GM12878 (cell line): ENCODE measurements at regions not wholly inside any gene's neighbourhood (a gene's known extent, or its start where the extent isn't known, plus 50 kb on each side); places are given as distances from the start of the nearest gene placed in this dataset.

Source experiments
- ATAC-seq: fragments of 200-7000 bp; cut with Tn5 transposase; 3 replicates; pipeline ENCODE4 v1.9.1; 2020; ENCODE audit warnings: mild to moderate bottlenecking, moderate library complexity
- BruUV-seq: library from RNA; stranded (reverse); fragments of 400-500 nt; replicated peaks from 2 replicates; lab custom pipeline; 2021; lab: Mats Ljungman, UMichigan
- CTCF ChIA-PET: fragments of 300-600 bp; sonication (Branson Sonifier 250); formaldehyde crosslinking; extraction: SDS; loops from one replicate; lab custom pipeline; 2021; ENCODE audit warnings: inconsistent platforms; lab: Yijun Ruan, JAX
- POLR2A ChIA-PET: fragments of 350-600 bp; formaldehyde crosslinking; extraction: SDS; loops from one replicate; lab custom pipeline; 2021; ENCODE audit warnings: inconsistent platforms; lab: Charles Lee
- RAD21 ChIA-PET: fragments of 300-600 bp; sonication (Branson Sonifier 250); formaldehyde crosslinking; loops from one replicate; lab custom pipeline; 2023; ENCODE audit warnings: antibody characterized with exemption; ENCODE audit not compliant: unreplicated experiment; lab: Charles Lee
- SMC1A ChIA-PET: fragments of 300-600 bp; sonication (Branson Sonifier 250); formaldehyde crosslinking; loops from one replicate; lab custom pipeline; 2023; ENCODE audit not compliant: unreplicated experiment, uncharacterized antibody; lab: Charles Lee
- DNase-seq: peaks from one replicate; pipeline ENCODE4 v3.0.0-alpha.2; 2011; ENCODE audit warnings: low read depth, low spot score
- FAIRE-seq: peaks from 3 replicates; lab custom pipeline; 2011; peaks lifted over from hg19 to GRCh38; lab: Jason Lieb, UNC
- H2AFZ ChIP-seq: 2 replicates; pipeline ENCODE4 v1.6.0; 2011; ENCODE audit warnings: low read depth, low read length, control low read depth; ENCODE audit not compliant: control insufficient read depth
- H3K27ac ChIP-seq: 2 replicates; pipeline ENCODE4 v1.5.1; 2011; ENCODE audit warnings: control low read depth; ENCODE audit not compliant: control insufficient read depth, insufficient read depth
- H3K27me3 ChIP-seq, 2 experiments: replicated peaks in 1 of 2; 2 replicates each; pipeline versions ENCODE4 v1.6.0 to v1.6.1; 2011; ENCODE audit warnings: low read length in 1 of 2; ENCODE audit not compliant: control insufficient read depth in 2 of 2, insufficient read depth in 2 of 2
- H3K36me3 ChIP-seq, 2 experiments: 2 replicates each; pipeline ENCODE4 v1.5.1; 2011; ENCODE audit warnings: low read length in 1 of 2; ENCODE audit not compliant: control insufficient read depth in 2 of 2, insufficient read depth in 2 of 2
- H3K4me1 ChIP-seq: 2 replicates; pipeline ENCODE4 v1.6.1; 2011; ENCODE audit warnings: mild to moderate bottlenecking, low read length, moderate library complexity, mixed read lengths; ENCODE audit not compliant: control insufficient read depth, insufficient read depth
- H3K4me2 ChIP-seq: 2 replicates; pipeline ENCODE4 v1.6.0; 2011; ENCODE audit warnings: control low read depth; ENCODE audit not compliant: control insufficient read depth, insufficient read depth
- H3K4me3 ChIP-seq: fragments of 200-600 bp; sonication (generic); 2 replicates; pipeline ENCODE4 v1.5.1; 2016
- H3K79me2 ChIP-seq: 2 replicates; pipeline ENCODE4 v1.6.0; 2011; ENCODE audit warnings: low read length; ENCODE audit not compliant: control insufficient read depth, insufficient read depth
- H3K9ac ChIP-seq: 2 replicates; pipeline ENCODE4 v1.8.0; 2011; ENCODE audit warnings: low read length, control low read depth, mixed read lengths; ENCODE audit not compliant: control insufficient read depth, insufficient read depth
- H3K9me3 ChIP-seq: replicated peaks from 3 replicates; pipeline ENCODE4 v1.5.1; 2011; ENCODE audit warnings: mild to moderate bottlenecking, low read length; ENCODE audit not compliant: control insufficient read depth, insufficient read depth
- H4K20me1 ChIP-seq: 2 replicates; pipeline ENCODE4 v1.6.0; 2011; ENCODE audit not compliant: control insufficient read depth, insufficient read depth
- BCL11A ChIP-seq: IDR thresholded peaks from 2 replicates; pipeline ENCODE4 v1.6.1; 2011; ENCODE audit warnings: low read depth, low read length
- E2F4 ChIP-seq: IDR thresholded peaks from 2 replicates; pipeline ENCODE4 v1.6.1; 2012; ENCODE audit warnings: low read depth, low read length, improper control_type of control experiment
- FOXK2 ChIP-seq: fragments of 450-650 bp; IDR thresholded peaks from 2 replicates; pipeline ENCODE4 v1.6.1; 2017; ENCODE audit warnings: mild to moderate bottlenecking, moderate library complexity
- HDGF ChIP-seq: fragments of 450-650 bp; IDR thresholded peaks from 2 replicates; pipeline ENCODE4 v1.6.1; 2016; ENCODE audit warnings: antibody characterized with exemption
- IRF5 ChIP-seq: fragments of 450-650 bp; IDR thresholded peaks from 2 replicates; pipeline ENCODE4 v1.6.1; 2017; ENCODE audit warnings: borderline replicate concordance
- MTA3 ChIP-seq: IDR thresholded peaks from 2 replicates; pipeline ENCODE4 v1.6.1; 2012; ENCODE audit warnings: low read length, inconsistent platforms, borderline replicate concordance
- NFXL1 ChIP-seq: fragments of 450-650 bp; IDR thresholded peaks from 2 replicates; pipeline ENCODE4 v1.6.1; 2017; ENCODE audit warnings: antibody characterized with exemption, mild to moderate bottlenecking, borderline replicate concordance
- SIX5 ChIP-seq: IDR thresholded peaks from 2 replicates; pipeline ENCODE4 v1.6.1; 2011; ENCODE audit warnings: mild to moderate bottlenecking, low read depth, low read length, moderate library complexity; ENCODE audit not compliant: severe bottlenecking
- SMAD1 ChIP-seq: fragments of 450-650 bp; IDR thresholded peaks from 2 replicates; pipeline ENCODE4 v1.6.1; 2018; ENCODE audit warnings: mild to moderate bottlenecking, low read depth; ENCODE audit not compliant: partially characterized antibody
- ZBTB33 ChIP-seq: fragments of 450-650 bp; IDR thresholded peaks from 2 replicates; pipeline ENCODE4 v1.6.1; 2017; ENCODE audit warnings: mild to moderate bottlenecking
- WGBS: methylation state at CpG from one replicate; pipeline ENCODE4 v1.1.6; 2016; ENCODE audit warnings: low lambda C conversion rate; ENCODE audit not compliant: insufficient replicate concordance, insufficient coverage; ENCODE audit errors: missing lambda C conversion rate; 5-methylcytosine and 5-hydroxymethylcytosine counted together
- in situ Hi-C: fragments of 300-500 bp; cut with MboI; formaldehyde crosslinking; loops from 9 replicates; pipeline ENCODE4 v1.14.3; 2018; ENCODE audit warnings: mixed read lengths
- intact Hi-C: fragments of 100-400 bp; cut with micrococcal nuclease; formaldehyde crosslinking; loops from one replicate; pipeline ENCODE4 v1.14.2; 2022; ENCODE audit not compliant: unreplicated experiment
- TF ChIP-seq, protein P1 (sequence below): fragments of 450-650 bp; formaldehyde crosslinking; IDR thresholded peaks from 2 replicates; pipeline ENCODE4 v1.4.0; 2020; ENCODE audit warnings: mild to moderate bottlenecking, moderate library complexity
- TF ChIP-seq, protein P2 (sequence below): fragments of 450-650 bp; formaldehyde crosslinking; IDR thresholded peaks from 2 replicates; pipeline ENCODE4 v1.5.0; 2022; ENCODE audit warnings: mild to moderate bottlenecking, missing genetic modification characterization

- Histone ChIP-seq H4K20me1 (no peaks in the 10 kb centered on the region), H3K36me3 (no peaks in the 10 kb centered on the region), H3K4me1 (no peaks in the 10 kb centered on the region), H3K4me3 (no peak overlapping the region), H3K9me3 (no peaks in the 10 kb centered on the region), H3K9ac (no peak overlapping the region), H3K79me2 (no peaks in the 10 kb centered on the region), H2AFZ (no peak overlapping the region), H3K4me2 (no peak overlapping the region), H3K27ac (no peak overlapping the region), H3K27me3 (no peaks in the 10 kb centered on the region)
- ChIA-PET RAD21 (no interaction called here), CTCF (no interaction called here), POLR2A (no interaction called here), SMC1A (interaction anchor here (1.1 kb wide), 1 partner anchor 16 kb away, joined by 3 read pairs; no protein-coding TSS in a partner anchor)
- FAIRE-seq (no peak), ATAC-seq (no peak), DNase-seq (no peak)
- intact Hi-C loops (no loop called here), in situ Hi-C loops (no loop called here)
- 9% methylated on average over 2 of the region's 2 CpGs for whole genome bisulfite sequencing
- TF ChIP-seq E2F4: no peak
- TF ChIP-seq ZBTB33: no peak
- TF ChIP-seq NFXL1: no peak
- TF ChIP-seq BCL11A: no peak
- TF ChIP-seq, protein P1, sequence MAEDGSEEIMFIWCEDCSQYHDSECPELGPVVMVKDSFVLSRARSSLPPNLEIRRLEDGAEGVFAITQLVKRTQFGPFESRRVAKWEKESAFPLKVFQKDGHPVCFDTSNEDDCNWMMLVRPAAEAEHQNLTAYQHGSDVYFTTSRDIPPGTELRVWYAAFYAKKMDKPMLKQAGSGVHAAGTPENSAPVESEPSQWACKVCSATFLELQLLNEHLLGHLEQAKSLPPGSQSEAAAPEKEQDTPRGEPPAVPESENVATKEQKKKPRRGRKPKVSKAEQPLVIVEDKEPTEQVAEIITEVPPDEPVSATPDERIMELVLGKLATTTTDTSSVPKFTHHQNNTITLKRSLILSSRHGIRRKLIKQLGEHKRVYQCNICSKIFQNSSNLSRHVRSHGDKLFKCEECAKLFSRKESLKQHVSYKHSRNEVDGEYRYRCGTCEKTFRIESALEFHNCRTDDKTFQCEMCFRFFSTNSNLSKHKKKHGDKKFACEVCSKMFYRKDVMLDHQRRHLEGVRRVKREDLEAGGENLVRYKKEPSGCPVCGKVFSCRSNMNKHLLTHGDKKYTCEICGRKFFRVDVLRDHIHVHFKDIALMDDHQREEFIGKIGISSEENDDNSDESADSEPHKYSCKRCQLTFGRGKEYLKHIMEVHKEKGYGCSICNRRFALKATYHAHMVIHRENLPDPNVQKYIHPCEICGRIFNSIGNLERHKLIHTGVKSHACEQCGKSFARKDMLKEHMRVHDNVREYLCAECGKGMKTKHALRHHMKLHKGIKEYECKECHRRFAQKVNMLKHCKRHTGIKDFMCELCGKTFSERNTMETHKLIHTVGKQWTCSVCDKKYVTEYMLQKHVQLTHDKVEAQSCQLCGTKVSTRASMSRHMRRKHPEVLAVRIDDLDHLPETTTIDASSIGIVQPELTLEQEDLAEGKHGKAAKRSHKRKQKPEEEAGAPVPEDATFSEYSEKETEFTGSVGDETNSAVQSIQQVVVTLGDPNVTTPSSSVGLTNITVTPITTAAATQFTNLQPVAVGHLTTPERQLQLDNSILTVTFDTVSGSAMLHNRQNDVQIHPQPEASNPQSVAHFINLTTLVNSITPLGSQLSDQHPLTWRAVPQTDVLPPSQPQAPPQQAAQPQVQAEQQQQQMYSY (CRISPR knock-in tag): no peak
- TF ChIP-seq SIX5: no peak
- no peak for TF ChIP-seq SMAD1
- TF ChIP-seq MTA3: no peak
- TF ChIP-seq HDGF: no peak
- no peak for TF ChIP-seq FOXK2
- no peak for TF ChIP-seq IRF5
- TF ChIP-seq, protein P2, sequence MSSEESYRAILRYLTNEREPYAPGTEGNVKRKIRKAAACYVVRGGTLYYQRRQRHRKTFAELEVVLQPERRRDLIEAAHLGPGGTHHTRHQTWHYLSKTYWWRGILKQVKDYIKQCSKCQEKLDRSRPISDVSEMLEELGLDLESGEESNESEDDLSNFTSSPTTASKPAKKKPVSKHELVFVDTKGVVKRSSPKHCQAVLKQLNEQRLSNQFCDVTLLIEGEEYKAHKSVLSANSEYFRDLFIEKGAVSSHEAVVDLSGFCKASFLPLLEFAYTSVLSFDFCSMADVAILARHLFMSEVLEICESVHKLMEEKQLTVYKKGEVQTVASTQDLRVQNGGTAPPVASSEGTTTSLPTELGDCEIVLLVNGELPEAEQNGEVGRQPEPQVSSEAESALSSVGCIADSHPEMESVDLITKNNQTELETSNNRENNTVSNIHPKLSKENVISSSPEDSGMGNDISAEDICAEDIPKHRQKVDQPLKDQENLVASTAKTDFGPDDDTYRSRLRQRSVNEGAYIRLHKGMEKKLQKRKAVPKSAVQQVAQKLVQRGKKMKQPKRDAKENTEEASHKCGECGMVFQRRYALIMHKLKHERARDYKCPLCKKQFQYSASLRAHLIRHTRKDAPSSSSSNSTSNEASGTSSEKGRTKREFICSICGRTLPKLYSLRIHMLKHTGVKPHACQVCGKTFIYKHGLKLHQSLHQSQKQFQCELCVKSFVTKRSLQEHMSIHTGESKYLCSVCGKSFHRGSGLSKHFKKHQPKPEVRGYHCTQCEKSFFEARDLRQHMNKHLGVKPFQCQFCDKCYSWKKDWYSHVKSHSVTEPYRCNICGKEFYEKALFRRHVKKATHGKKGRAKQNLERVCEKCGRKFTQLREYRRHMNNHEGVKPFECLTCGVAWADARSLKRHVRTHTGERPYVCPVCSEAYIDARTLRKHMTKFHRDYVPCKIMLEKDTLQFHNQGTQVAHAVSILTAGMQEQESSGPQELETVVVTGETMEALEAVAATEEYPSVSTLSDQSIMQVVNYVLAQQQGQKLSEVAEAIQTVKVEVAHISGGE (CRISPR knock-in tag): no peak
- BruUV-seq: no TSS peak
Measured at GRCh38 chr1:232363008-232363407, 266.9 kb downstream of the SIPA1L2 start.
